Mammary epithelial cell (primary cell): ENCODE measurements at regions not wholly inside any gene's neighbourhood (a gene's known extent, or its start where the extent isn't known, plus 50 kb on each side); places are given as distances from the start of the nearest gene placed in this dataset.

Source experiments
- CTCF ChIP-seq, 2 donors: IDR thresholded peaks in 1 of 2; conservative IDR thresholded peaks in 1 of 2; 2 replicates each; pipeline ENCODE4 v1.5.1; 2011 to 2012; ENCODE audit warnings: inconsistent platforms in 2 of 2, low read length in 2 of 2, mild to moderate bottlenecking in 2 of 2, control low read depth in 1 of 2, low read depth in 1 of 2; ENCODE audit not compliant: insufficient read depth in 1 of 2; ENCODE audit errors: extremely low read depth in 1 of 2
- EZH2 ChIP-seq: IDR thresholded peaks from 2 replicates; pipeline ENCODE4 v1.6.1; 2012; ENCODE audit warnings: low read length, inconsistent platforms, borderline replicate concordance

- no peak for TF ChIP-seq CTCF (conservative IDR thresholded peaks at IDR 0.05 in 1 of 2, IDR thresholded peaks at IDR 0.05 in 1 of 2; ENCODE audit: extremely low read depth in 1 of 2, insufficient read depth in 1 of 2, low read depth in 1 of 2, low read length in 2 of 2)
- no peak for TF ChIP-seq EZH2
Measured at GRCh38 chr6:158249340-158249836, 62.9 kb upstream of the TULP4 start.
